Activated CD8-positive, alpha-beta memory T cell treated with anti-CD3 and anti-CD28 coated beads, Interleukin-2, amount 50 U/mL, for 1 hour (primary cell): ENCODE measurements at regions not wholly inside any gene's neighbourhood (a gene's known extent, or its start where the extent isn't known, plus 50 kb on each side); places are given as distances from the start of the nearest gene placed in this dataset.

Experiments
- DNase-seq: peaks from one replicate; pipeline ENCODE4 v3.0.0-alpha.2; 2020; ENCODE audit errors: extremely low read depth

- no peak for DNase-seq
These were observed 50.6 kb upstream of the SMNDC1 start for GRCh38 chr10:110355141-110355831.

GRCh38 chr10:110355922-110356627 lies 51.4 kb upstream of the SMNDC1 start:
- no peak for DNase-seq

- no peak for DNase-seq
These were observed 52.0 kb upstream of the SMNDC1 start for GRCh38 chr10:110356628-110357245.

GRCh38 chr10:110357252-110357780 lies 52.6 kb upstream of the SMNDC1 start:
- DNase-seq: no peak

DNA sequence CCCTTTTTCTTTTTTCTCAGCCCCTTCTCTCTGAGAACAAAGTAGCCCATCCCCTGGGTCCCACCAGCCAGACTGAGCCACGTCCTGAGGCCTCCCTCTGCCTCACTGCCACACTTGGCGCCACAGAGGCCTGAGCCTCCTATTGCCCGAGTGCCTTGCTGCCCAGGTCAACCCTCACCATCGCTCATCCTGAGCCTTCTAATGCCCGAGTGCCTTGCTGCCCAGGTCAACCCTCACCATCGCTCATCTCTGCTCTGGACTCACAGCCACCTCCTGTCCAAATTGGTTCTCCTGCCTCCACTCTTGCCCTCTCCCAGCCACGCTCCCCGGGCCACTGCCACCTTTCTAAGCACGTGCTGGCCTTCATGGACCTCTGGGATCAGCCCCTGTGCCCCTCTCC lies 53.2 kb upstream of the SMNDC1 start:
- no peak for DNase-seq

DNA sequence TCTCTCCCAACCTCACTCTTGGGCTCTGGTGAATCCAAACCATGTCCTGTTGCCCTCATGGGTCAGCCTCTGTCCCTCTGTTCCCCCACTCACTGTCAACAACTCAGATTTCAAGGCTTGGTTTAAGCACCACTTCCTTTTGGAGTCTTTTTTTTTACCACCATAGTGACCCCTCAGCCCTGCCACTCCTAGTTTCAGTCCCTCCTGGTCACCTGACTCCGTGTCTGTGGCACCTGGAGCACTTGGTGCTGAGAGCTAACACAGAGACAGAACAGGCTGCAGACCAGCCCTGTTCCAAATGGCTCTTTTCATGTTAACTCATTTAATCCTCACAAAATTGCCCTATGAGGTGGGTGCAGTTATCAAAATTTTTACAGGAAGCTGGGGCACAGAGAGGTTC lies 53.6 kb upstream of the SMNDC1 start:
- no peak for DNase-seq

GRCh38 chr10:110358869-110359629 lies 54.3 kb upstream of the SMNDC1 start:
- no peak for DNase-seq

- no peak for DNase-seq
These were observed 56.2 kb upstream of the SMNDC1 start for GRCh38 chr10:110360857-110361474.

DNA sequence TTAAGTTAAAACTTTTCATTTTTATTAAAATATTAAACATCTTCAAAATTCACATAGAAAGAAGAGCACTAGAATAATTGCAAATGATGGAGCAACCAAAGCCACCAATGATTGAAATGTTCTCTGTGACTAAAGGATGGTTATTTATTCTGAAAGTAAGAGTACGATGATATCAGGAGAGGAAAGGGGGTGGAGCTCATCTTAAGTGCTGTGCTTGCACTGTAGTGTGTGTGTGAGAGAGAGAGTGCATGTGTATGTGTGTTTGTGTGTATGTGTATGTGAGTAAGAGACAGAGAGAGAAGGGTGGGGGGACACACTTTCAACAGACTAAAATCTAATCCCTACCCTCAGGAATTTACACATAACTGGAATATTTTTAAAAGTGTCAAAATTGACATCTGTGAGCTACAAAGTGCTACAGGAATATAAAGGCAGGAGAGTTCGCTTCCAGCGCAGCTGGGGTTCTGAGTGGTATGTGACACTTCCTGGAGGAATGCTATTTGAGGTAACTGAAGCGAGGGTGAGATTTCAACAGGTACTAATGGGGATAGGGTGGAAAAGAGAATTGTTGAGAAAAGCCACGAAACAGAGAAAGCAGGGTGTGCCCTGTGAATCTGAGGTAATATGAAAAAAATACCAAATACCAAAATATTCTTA lies 57.2 kb upstream of the SMNDC1 start:
- DNase-seq: no peak

GRCh38 chr10:110363572-110364411 lies 59.1 kb upstream of the SMNDC1 start:
- no peak for DNase-seq

GRCh38 chr10:110364531-110364937 lies 59.8 kb upstream of the SMNDC1 start:
- no peak for DNase-seq

DNA sequence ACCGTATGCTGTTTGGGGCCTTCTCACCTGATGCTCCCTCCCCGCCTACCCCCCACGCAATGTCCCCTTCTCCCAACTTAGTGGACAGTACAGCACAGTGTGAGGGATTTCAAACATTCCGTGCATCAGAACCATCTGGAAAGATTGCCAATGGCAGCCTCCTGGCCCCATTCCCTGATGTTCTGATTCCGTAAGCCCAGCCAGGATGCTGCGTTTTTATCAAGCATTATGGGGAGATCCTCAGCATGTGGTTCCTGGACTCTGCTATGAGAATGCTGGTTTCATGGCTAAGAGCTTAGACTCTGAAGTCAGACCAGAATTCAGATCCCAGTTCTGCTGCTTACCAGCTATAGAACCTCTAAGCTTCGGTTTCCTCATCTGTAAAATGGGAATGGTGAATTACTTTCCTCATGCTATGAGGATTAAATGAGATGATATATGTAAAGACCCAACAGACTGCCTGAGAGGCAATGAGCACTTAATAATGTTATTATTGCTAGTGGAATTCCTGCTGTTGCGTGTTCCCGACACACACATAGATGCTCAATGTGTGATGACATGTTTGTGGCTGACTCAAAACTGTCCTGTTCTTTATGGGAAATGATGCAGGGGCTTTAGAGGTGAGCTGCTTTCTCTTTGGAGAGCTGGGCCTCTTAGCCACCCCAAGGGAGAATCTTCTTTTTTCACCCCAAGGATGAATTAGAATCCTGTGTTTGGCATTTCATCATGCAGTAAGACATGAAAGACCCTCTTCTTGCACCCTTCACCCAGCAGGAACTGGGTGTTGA lies 60.8 kb upstream of the SMNDC1 start:
- DNase-seq: no peak

DNA sequence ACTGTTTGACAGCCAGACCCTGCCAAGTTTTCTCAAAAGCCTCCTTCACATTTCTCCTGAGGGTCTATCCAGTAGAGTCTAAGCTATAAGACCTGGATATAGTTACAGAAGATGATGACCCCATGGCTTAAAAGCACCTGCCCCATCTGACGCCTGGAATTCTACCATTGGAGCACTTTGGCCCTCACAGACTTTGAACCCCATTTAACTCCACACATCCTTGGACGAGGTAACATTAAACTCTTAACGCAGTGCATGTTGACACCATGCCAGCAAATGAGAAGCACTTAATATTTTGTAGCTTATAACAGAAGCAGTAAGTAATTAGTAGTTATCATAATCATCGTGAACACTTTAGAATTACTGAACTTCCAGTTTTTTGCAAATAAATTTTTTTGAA lies 61.9 kb upstream of the SMNDC1 start:
- no peak for DNase-seq

DNA sequence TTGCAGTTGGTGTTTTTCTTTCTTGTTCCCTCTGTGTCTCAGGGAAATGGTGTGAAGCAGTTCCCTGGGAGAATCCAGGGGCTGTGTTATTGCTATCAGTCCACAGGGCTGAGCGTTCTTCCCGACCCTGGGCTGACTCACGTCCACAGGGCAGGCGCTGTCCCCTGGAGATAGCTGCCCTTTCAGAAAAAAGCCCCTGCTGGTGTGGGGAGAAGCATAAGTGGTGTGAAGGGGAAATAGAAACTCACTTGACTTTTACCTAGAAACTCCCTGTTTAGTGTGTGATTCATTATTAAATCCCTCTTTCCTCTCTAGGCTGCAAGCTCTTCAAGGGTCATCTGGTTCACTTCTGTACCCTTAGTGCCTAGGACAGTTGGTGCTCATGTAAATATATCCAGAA lies 63.3 kb upstream of the SMNDC1 start:
- DNase-seq: no peak

- no peak for DNase-seq
These were observed 63.8 kb upstream of the SMNDC1 start for GRCh38 chr10:110368556-110368955.

DNA sequence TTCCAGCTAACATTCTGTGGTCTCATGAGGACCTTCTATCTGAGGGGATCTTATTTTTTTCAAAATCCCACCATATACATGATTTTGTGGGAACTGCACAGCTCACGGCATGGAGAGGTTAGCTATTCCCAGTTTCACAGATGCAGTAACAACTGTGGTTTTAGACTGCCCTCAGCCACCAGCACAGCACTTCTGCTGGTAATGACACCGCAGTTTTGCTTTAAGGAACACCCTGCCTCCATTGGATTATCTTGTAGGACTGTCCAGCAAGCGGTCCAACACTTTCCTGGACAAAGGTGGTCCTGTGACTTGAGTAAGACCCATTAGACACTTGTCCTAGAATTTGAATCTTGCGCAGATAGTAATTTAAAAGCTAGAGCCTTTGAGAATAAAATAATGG lies 65.3 kb upstream of the SMNDC1 start:
- DNase-seq: no peak

DNA sequence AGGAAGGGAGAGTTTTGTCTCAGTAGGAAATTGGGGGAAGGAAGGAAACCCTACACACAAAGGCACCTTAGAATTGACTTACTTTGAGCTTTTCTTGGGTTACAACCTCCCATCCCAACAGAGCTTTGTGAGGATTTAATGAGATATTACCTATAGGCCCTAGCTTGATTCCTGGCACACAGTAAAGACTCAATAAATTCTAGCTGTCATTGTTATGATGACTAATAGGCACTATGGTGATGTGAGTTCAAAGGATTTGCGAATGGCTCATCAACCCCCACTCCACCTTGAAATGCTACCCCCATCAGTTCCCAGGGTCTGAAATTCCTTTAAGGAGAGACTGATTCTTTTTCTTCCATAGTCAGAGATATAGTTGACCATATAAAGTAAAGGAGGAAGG lies 67.9 kb upstream of the SMNDC1 start:
- no peak for DNase-seq

DNA sequence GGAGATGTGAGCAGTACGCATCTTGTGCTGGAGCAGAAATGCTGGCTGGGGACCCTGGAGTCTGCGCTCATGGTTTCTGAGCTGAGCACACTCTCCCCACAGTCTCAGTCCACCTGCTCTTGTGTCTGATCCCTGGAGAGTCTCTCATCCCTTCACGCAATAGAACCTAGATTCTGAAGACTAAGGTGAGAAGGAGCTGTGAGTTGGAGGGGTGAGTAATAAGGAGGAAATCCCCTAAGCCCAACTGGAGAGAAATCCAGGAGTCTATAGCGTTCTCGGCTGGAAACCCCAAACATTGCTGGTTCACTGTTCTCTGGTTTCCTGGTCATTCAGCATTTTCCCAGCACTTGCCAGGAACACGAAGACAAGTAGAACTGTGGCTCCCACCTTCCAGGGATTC lies 68.3 kb upstream of the SMNDC1 start:
- no peak for DNase-seq

GRCh38 chr10:110373857-110374654 lies 69.3 kb upstream of the SMNDC1 start:
- DNase-seq: no peak
